SK-N-SH (cell line): ENCODE measurements at regions not wholly inside any gene's neighbourhood (a gene's known extent, or its start where the extent isn't known, plus 50 kb on each side); places are given as distances from the start of the nearest gene placed in this dataset.

Experiments used
- CTCF ChIA-PET: fragments of 300-600, 350-600 bp; formaldehyde crosslinking; extraction: SDS; loops from one replicate; lab custom pipeline; 2021; lab: Yijun Ruan, JAX
- POLR2A ChIA-PET: fragments of 350-600 bp; sonication (Branson Sonifier 250); formaldehyde crosslinking; extraction: SDS; loops from one replicate; lab custom pipeline; 2020; ENCODE audit warnings: antibody characterized with exemption, inconsistent platforms; lab: Yijun Ruan, JAX
- DNase-seq: peaks from one replicate; pipeline ENCODE4 v3.0.0; 2012
- H2AFZ ChIP-seq: fragments of 200-600 bp; sonication (generic); 2 replicates; pipeline ENCODE4 v1.8.1; 2016; ENCODE audit warnings: antibody characterized with exemption, mild to moderate bottlenecking, low read depth
- H3F3A ChIP-seq: fragments of 200-600 bp; sonication (generic); replicated peaks from 2 replicates; pipeline ENCODE3; 2016; ENCODE audit warnings: antibody characterized with exemption, mild to moderate bottlenecking; ENCODE audit not compliant: insufficient read depth
- H3K27ac ChIP-seq, 2 experiments: fragments of 200-500 bp in 1 of 2; fragments of 200-600 bp in 1 of 2; sonication (Bioruptor generic) in 1 of 2; sonication (generic), shearing (Covaris generic) in 1 of 2; 2 replicates each; pipeline versions ENCODE4 v1.5.1 to v1.6.1; 2014 to 2016; ENCODE audit warnings: low read depth in 2 of 2, inconsistent platforms in 1 of 2, low read length in 1 of 2, mild to moderate bottlenecking in 1 of 2, mixed read lengths in 1 of 2
- H3K27me3 ChIP-seq: fragments of 200-600 bp; sonication (generic), shearing (Covaris generic); 2 replicates; pipeline ENCODE4 v1.6.1; 2016; ENCODE audit warnings: mixed run types; ENCODE audit not compliant: insufficient read depth
- H3K36me3 ChIP-seq, 2 experiments: fragments of 200-500 bp in 1 of 2; fragments of 200-600 bp in 1 of 2; sonication (Bioruptor generic) in 1 of 2; sonication (generic) in 1 of 2; replicated peaks in 1 of 2; 2 replicates each; pipeline versions ENCODE3 to v1.5.1; 2014 to 2016; ENCODE audit warnings: low read length in 1 of 2, mild to moderate bottlenecking in 1 of 2; ENCODE audit not compliant: insufficient read depth in 2 of 2, control insufficient read depth in 1 of 2
- H3K4me1 ChIP-seq, 2 experiments: fragments of 200-500 bp in 1 of 2; fragments of 200-600 bp in 1 of 2; sonication (Bioruptor generic) in 1 of 2; sonication (generic), shearing (Covaris generic) in 1 of 2; 2 replicates each; pipeline versions ENCODE4 v1.5.1 to v1.6.1; 2014 to 2016; ENCODE audit warnings: low read depth in 1 of 2, low read length in 1 of 2, mixed run types in 1 of 2; ENCODE audit not compliant: insufficient read depth in 2 of 2, control insufficient read depth in 1 of 2
- H3K4me2 ChIP-seq: fragments of 200-600 bp; sonication (generic), shearing (Covaris generic); 2 replicates; pipeline ENCODE4 v1.6.1; 2017; ENCODE audit warnings: mixed run types
- H3K4me3 ChIP-seq, 2 experiments: fragments of 200-500 bp in 1 of 2; fragments of 200-600 bp in 1 of 2; sonication (Bioruptor generic) in 1 of 2; sonication (generic), shearing (Covaris generic) in 1 of 2; 2 replicates each; pipeline versions ENCODE4 v1.5.1 to v1.8.1; 2014 to 2016; ENCODE audit warnings: low read depth in 2 of 2, inconsistent platforms in 1 of 2, low read length in 1 of 2, mild to moderate bottlenecking in 1 of 2, mixed read lengths in 1 of 2, moderate library complexity in 1 of 2
- H3K79me2 ChIP-seq: fragments of 200-600 bp; sonication (generic); 2 replicates; pipeline ENCODE4 v1.8.1; 2017; ENCODE audit warnings: mild to moderate bottlenecking; ENCODE audit not compliant: insufficient read depth
- H3K9ac ChIP-seq: fragments of 200-600 bp; sonication (generic); 2 replicates; pipeline ENCODE4 v1.6.1; 2017; ENCODE audit warnings: mixed run types
- H3K9me2 ChIP-seq: fragments of 200-600 bp; sonication (generic); 2 replicates; pipeline ENCODE4 v1.6.1; 2017; ENCODE audit warnings: mixed run types
- H3K9me3 ChIP-seq: fragments of 200-600 bp; sonication (generic); 2 replicates; pipeline ENCODE4 v1.6.1; 2017; ENCODE audit warnings: mixed run types, mild to moderate bottlenecking, moderate library complexity
- H4K20me1 ChIP-seq: fragments of 200-600 bp; sonication (generic); 2 replicates; pipeline ENCODE4 v1.6.1; 2017; ENCODE audit warnings: mild to moderate bottlenecking, mixed run types; ENCODE audit not compliant: insufficient read depth
- EP300 ChIP-seq, 2 experiments: IDR thresholded peaks; 2 replicates each; pipeline versions ENCODE4 v1.4.0 to v1.6.1; 2012; ENCODE audit warnings: borderline replicate concordance in 1 of 2, low read depth in 1 of 2, low read length in 1 of 2
- EZH2phosphoT487 ChIP-seq: fragments of 200-600 bp; sonication (generic); IDR thresholded peaks from 2 replicates; pipeline ENCODE4 v1.6.1; 2017; ENCODE audit warnings: low read depth, mixed run types, mild to moderate bottlenecking, antibody characterized with exemption, moderate library complexity, borderline replicate concordance
- FOXJ3 ChIP-seq: sonication (generic); formaldehyde crosslinking; IDR thresholded peaks from 2 replicates; pipeline ENCODE4 v1.5.1; 2020; ENCODE audit warnings: mild to moderate bottlenecking, missing genetic modification reagents
- FOXM1 ChIP-seq: IDR thresholded peaks from 2 replicates; pipeline ENCODE4 v1.4.0; 2012; ENCODE audit warnings: low read depth, mild to moderate bottlenecking
- GATA2 ChIP-seq: sonication (generic); formaldehyde crosslinking; IDR thresholded peaks from 2 replicates; pipeline ENCODE4 v1.5.0; 2020; ENCODE audit warnings: mild to moderate bottlenecking, missing genetic modification reagents
- JUND ChIP-seq: IDR thresholded peaks from 2 replicates; pipeline ENCODE4 v1.4.0; 2012
- MAX ChIP-seq: IDR thresholded peaks from 2 replicates; pipeline ENCODE4 v1.4.0; 2012; ENCODE audit warnings: low read depth
- MEF2A ChIP-seq: IDR thresholded peaks from 2 replicates; pipeline ENCODE4 v1.4.0; 2012; ENCODE audit warnings: low read depth, borderline replicate concordance
- NFIC ChIP-seq: IDR thresholded peaks from 2 replicates; pipeline ENCODE4 v1.4.0; 2012; ENCODE audit warnings: borderline replicate concordance
- NRF1 ChIP-seq: IDR thresholded peaks from 2 replicates; pipeline ENCODE4 v1.6.1; 2012; ENCODE audit warnings: low read depth, mild to moderate bottlenecking, low read length
- PBX3 ChIP-seq: IDR thresholded peaks from 2 replicates; pipeline ENCODE4; 2012
- RAD21 ChIP-seq: IDR thresholded peaks from 2 replicates; pipeline ENCODE4 v1.6.1; 2012; ENCODE audit warnings: mild to moderate bottlenecking, low read length
- RCOR1 ChIP-seq: fragments of 150-350 bp; IDR thresholded peaks from 2 replicates; pipeline ENCODE4 v1.6.1; 2017; ENCODE audit warnings: antibody characterized with exemption, low read length
- SMC3 ChIP-seq: IDR thresholded peaks from 2 replicates; pipeline ENCODE4 v1.6.1; 2012; ENCODE audit warnings: low read depth, low read length, improper control_type of control experiment
- TCF12 ChIP-seq: IDR thresholded peaks from 2 replicates; pipeline ENCODE4 v1.4.0; 2012
- USF1 ChIP-seq: IDR thresholded peaks from 2 replicates; pipeline ENCODE4 v1.4.0; 2012; ENCODE audit warnings: low read depth, borderline replicate concordance
- USF2 ChIP-seq: fragments of 150-350 bp; IDR thresholded peaks from 2 replicates; pipeline ENCODE4 v1.6.1; 2017; ENCODE audit warnings: antibody characterized with exemption, low read length, low read depth, borderline replicate concordance
- YY1 ChIP-seq: IDR thresholded peaks from 2 replicates; pipeline ENCODE4 v1.4.0; 2012; ENCODE audit warnings: low read depth, mild to moderate bottlenecking
- WGBS: methylation state at CpG from one replicate; pipeline ENCODE4 v1.1.6; 2017; ENCODE audit warnings: low lambda C conversion rate; 5-methylcytosine and 5-hydroxymethylcytosine counted together

GRCh38 chr1:68363339-68363738 lies 86.4 kb downstream of the RPE65 start:
- H3K9ac ChIP-seq: no peak overlapping the region
- H3K4me3 ChIP-seq: no peak overlapping the region
- no peaks in the 10 kb centered on the region for H3K36me3 ChIP-seq
- H3F3A ChIP-seq: no peaks in the 10 kb centered on the region
- no peaks in the 10 kb centered on the region for H3K9me3 ChIP-seq
- H4K20me1 ChIP-seq: no peaks in the 10 kb centered on the region
- H3K4me1 ChIP-seq: no peaks in the 10 kb centered on the region
- POLR2A ChIA-PET: no interaction called here
- no peaks in the 10 kb centered on the region for H3K27me3 ChIP-seq
- H3K4me2 ChIP-seq: no peak overlapping the region
- H3K9me2 ChIP-seq: no peaks in the 10 kb centered on the region
- H2AFZ ChIP-seq: no peak overlapping the region
- no peak for TF ChIP-seq GATA2 (CRISPR knock-in tag)
- TF ChIP-seq EP300 (IDR thresholded peaks at IDR 0.05; ENCODE audit: borderline replicate concordance in 1 of 2, low read depth in 1 of 2, low read length in 1 of 2): no peak
- TF ChIP-seq MAX: no peak
- TF ChIP-seq USF2: no peak
- TF ChIP-seq NFIC: no peak
- TF ChIP-seq TCF12: no peak
- TF ChIP-seq RCOR1: no peak
- TF ChIP-seq USF1: no peak
- TF ChIP-seq, all 33 proteins: peak for 0
- Histone ChIP-seq H3K27ac (no peak overlapping the region), H3K79me2 (no peaks in the 10 kb centered on the region)
- DNase-seq: no peak
- CTCF ChIA-PET: no interaction called here

- DNase-seq: no peak
- Histone ChIP-seq H3F3A (no peaks in the 10 kb centered on the region), H3K27ac (peak overlapping the region in 1 of 2 experiments; percentile 28; a peak in 1 of 4 replicates), H4K20me1 (no peaks in the 10 kb centered on the region), H3K27me3 (no peaks in the 10 kb centered on the region), H3K36me3 (no peaks in the 10 kb centered on the region), H2AFZ (no peak overlapping the region), H3K9ac (no peak overlapping the region), H3K9me2 (no peaks in the 10 kb centered on the region), H3K79me2 (no peaks in the 10 kb centered on the region), H3K4me3 (no peak overlapping the region), H3K4me1 (no peaks in the 10 kb centered on the region), H3K9me3 (no peaks in the 10 kb centered on the region), H3K4me2 (no peak overlapping the region)
- ChIA-PET CTCF (interaction anchor here (0.9 to 1.3 kb wide), 3 partner anchors 15 to 244 kb away, joined by 3 to 4 read pairs (median 3); no protein-coding TSS in a partner anchor), POLR2A (no interaction called here)
- 74% methylated on average over 3 of the region's 3 CpGs for WGBS
- TF ChIP-seq EZH2phosphoT487 (no peak), YY1 (no peak), NRF1 (no peak), FOXM1 (no peak), SMC3 (no peak), PBX3 (no peak), EP300 (IDR thresholded peaks at IDR 0.05; ENCODE audit: borderline replicate concordance in 1 of 2, low read depth in 1 of 2, low read length in 1 of 2) (no peak), NFIC (no peak), FOXJ3 (CRISPR knock-in tag) (no peak), MAX (no peak), GATA2 (CRISPR knock-in tag) (no peak), JUND (no peak), MEF2A (no peak), RCOR1 (no peak), RAD21 (no peak)
Observed at GRCh38 chr1:68361346-68361910, 88.3 kb downstream of the RPE65 start.
